C1 segment of cervical spinal cord (tissue), 14 donors: ENCODE measurements at regions not wholly inside any gene's neighbourhood (a gene's known extent, or its start where the extent isn't known, plus 50 kb on each side); places are given as distances from the start of the nearest gene placed in this dataset.
A peak's percentile ranks its signal among the peaks of the same experiment; 100 is the strongest.
"Not testable (repeated sequence)": the region's sequence is repeated elsewhere in the genome, so short reads cannot be mapped to it uniquely, and the experiment has no call there.

Experiments
- DNase-seq, 14 donors: peaks; one replicate each; lab custom pipeline; 2025; lab: John Stamatoyannopoulos, UW

DNA sequence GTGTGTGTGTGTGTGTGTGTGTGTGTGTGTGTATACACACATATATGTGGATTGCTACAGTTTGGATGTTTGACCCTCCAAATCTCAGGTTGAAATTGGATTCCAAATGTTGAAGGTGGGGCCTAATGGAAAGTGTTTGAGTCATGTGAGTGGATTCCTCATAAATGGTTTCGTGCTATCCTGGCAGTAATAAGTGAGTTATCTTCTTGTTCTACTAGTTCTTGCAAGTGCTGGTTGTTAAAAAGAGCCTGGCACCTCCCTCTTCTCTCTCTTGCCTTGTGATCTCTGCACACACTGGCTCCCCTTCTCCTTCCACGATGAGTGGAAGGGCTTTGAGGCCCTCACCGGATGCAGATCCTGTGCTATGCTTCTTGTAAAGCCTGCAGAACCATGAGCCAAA lies 344.1 kb downstream of the SH2D1A start:
- no peak for DNase-seq

DNA sequence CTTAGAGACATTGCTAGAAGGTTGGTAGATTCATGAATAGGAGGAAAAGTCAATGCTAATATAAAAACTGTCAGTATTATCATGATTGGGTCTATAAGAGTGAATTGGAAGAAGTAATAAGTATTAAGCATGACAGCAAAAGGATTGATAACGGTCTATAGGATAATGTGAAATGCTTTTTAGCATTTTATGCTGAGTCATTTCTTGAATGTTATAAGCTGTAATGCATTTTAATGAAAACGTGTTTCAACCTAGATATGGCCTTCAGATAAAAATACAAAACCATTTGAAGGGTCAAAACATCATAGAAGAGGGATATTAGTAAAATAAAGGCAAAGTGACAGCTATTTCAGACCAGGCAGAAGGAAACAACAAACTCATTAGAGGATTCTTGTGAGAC lies 353.5 kb downstream of the SH2D1A start:
- DNase-seq, result no peak

DNA sequence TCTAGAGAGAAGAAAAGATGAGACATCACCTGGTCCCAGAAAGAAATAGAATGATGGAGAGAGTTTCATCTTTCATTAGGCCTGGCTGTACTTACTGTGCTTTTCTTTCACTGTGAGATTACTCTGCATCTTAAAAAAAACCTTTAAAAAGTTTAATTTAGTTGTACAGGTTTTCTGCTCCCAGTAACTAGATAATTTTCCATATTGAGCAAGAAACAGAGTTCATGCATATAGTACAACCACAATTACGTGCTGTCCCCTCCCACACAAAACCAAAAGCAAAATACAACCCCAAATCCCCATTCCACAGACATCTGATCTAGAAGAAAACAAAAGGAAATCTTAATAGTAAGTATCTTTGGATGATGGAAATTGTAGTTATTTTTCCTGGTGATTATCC lies 371.2 kb downstream of the SH2D1A start:
- no peak for DNase-seq

DNA sequence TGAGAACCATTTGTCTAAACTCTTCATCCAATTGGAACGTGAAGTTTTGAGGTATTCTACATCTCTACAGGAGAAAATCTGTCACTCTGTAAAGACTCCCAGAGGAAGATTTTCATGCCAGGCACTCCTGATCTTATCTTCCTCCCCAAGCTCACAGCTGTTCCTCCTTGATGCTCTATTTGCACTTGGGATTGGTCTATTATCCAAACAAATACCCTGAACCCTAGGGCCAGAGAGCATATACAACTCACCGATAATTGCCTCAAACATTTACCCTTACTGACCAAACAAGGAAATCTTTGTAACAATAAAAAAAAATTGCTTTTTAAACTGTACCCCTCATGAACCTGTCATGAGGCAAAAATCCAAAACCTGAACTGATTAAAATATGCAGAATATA lies 372.7 kb downstream of the SH2D1A start:
- no peak for DNase-seq

DNA sequence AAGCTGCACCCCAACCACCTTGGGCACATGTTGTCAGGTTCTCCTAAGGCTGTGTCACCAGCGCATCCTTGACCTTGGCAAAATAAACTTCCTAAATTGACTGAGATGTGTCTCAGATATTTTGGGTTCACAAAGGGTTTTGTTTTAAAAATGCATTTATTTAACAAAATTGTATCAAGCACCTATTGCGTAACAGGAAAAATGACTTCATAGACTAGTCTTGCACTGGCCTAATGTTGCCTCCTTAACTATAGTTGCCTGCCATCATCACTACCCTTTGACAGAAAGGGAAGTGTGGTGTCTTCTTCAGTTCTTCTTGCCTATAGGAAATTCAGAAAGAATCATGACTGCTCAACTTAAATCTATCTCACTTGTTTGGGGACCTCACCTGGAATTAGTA lies 374.2 kb downstream of the SH2D1A start:
- DNase-seq, result no peak

DNA sequence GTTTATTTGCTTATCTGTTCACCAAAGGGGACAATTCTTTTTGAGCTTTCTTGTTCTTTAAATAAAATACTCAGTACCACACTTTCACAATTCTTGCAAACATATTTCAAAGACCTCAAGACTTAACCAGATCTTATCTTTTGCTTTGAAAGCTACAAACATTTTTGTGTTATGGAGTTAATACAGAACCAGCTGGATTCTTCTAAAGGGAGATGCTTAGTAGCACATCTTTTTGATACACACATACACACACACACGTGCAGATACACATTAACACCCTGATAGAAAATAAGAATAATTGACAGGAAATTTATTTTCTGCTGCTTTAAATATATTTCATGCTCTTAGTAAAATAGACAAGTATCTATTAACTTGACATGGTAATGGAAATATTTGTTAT lies 379.1 kb downstream of the SH2D1A start:
- DNase-seq, result no peak

DNA sequence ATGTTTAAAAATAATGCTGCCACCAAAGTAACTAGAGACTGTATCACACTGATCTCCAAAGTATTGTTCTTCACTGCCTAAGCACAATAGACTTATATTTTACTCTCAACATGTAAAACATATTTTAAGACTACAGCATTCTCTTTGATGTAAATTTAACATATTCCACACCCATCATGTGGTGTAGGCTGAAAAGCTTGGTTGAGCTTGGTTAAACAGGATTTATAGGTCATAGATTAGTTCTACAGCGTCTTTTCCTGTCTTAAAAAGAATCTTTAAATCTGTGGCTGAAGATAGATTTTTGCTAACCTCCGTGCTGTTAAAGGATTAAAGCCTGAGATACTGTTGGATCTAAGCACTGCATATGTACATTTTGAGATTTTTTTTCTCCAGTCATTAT lies 379.9 kb downstream of the SH2D1A start:
- DNase-seq, result no peak

DNA sequence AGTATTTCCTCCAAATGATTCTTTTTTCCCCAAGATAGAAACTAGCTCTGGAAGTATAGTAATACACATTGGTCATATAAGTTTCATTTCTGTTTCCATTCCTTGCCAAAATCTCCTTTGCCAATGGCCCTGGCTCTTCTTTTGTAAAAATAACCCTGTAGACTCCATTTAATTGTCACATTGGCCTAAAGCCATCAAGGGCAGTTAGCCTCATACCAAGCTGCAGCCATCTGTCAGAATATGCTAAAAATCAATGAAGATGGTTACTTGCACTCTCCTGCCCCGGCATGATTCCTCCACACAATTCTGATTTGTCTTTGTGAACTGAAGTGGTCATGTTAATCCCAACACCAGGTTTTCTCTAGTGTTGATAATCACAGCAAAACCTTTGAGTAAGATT lies 380.5 kb downstream of the SH2D1A start:
- peak in 1 of 14 donors; percentile 72 for DNase-seq

DNA sequence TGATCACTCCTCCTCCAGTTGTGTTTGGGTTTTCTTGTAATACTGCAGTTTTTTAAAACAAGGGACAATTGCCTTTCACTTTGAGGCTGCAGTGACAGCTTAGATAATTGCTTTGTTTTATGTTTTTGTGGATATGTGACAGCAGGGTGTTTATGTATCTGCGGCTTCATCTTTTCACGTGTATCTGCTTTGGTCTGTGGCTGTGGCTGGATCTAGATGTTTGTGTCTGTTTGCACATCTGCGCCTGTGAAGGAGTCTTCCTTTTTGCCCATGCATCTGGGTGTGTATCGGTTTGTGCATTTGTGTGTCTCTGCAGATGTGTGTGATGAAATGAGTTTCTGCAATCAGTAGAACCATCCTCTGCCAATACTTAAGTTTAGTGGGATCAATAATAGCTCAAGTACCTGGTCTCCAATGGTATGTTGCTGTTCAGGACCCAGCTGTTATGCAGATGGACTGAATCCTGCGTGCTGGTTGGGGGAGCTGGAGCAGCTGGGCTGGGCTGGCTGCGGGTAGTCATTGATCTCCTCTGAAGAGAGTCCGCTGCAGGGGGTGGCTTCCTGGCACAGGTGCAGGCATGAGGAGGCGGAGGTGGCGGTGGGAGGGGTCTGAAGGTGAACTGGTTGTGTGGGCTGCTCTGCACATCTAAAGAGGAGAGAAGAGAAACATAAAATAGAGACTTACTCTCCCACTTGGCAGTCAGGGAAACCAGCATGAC lies 390.3 kb downstream of the SH2D1A start:
- DNase-seq, result no peak

DNA sequence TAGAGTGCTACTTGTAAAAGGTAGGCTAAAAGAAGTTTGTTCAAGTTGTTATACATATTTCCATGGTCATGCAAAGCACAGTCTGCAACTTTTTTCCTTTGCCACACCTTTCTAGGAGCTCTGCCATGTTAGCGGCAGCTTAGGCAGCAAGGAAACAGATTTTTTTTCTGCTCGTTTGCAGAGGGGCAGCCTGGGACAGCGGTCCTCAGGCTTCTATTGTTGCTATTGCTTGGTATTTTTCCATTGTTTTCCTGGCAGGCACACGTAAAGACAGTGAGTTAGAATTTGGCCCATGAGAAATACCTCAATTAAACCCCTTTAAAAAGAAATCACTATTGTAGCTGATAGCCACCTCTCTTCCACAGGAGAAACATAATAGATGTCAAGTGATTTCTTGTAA lies 391.4 kb downstream of the SH2D1A start:
- DNase-seq, result peak in 1 of 14 donors; percentile 66

DNA sequence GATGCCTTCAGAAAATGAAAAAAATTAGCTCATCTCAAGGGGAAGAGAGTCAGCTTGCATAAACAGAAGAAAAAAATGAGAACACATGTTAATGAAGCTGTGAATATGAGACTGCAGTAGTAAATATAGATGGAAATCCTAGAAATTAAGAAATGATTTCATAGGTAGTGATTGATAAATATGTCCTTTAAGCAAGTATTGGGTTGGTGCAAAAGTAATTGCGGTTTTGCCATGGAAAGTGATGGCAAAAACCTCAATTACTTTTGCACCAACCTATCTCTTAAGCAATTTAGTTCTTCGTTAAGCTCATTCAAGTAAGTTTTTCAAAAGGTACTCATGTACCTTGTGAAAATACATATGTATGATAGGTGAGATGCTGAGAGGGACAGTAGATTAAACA lies 400.9 kb downstream of the SH2D1A start:
- no peak for DNase-seq

DNA sequence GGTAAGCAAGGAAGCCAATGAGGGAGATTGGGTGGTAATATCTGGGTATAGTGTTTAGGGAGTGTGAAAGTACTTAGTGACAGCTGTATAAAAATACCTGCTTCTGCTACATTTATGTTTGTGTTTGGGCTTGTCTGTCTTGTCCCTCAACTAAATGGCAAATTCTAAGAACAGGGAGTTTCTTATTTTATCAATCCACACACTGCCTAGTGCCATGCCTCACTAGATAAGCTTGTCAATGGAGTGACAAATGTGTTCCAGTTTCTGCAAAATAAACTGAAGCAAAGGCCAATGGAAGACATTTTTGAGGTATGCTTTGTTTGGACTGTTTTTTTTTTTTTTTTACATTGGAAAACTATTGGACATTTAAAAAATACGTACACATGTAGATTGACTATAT lies 418.0 kb downstream of the SH2D1A start:
- DNase-seq, result no peak

DNA sequence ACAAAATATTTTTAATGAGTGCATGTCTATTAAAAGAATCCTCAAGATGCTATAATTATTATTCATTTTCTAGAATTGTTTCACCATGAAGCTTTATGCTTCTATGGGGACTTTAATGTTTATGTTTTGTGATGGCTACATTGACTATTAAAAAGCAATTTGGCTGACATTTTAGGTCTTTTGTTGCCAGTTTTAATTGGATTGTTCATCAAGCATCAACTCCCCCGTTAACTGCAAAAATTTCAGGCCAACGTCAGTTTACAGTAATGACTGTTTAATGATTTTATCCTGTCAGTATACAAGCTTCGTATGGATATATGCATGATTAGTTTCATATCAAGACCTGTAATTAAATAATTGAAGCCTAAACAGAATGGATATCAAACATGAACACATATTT lies 422.8 kb downstream of the SH2D1A start:
- DNase-seq, result no peak

DNA sequence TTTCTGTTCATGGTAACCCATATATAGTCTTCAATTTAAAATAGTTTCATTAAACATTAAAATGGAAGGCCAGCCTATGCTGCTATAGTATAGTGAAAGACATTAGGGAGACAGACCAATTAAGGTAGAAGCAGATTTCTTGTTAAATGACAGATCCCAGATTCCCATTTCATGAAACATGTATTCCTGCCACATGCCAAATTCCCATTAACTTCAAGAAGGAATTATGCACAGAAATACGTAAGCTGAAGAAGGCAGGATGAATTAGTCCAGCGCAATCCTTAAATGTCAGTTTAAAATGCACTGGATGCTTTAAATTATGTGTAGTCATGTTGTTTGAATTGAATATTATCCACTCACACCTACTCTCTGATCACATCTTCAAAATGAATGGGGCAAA lies 424.9 kb downstream of the SH2D1A start:
- no peak for DNase-seq

DNA sequence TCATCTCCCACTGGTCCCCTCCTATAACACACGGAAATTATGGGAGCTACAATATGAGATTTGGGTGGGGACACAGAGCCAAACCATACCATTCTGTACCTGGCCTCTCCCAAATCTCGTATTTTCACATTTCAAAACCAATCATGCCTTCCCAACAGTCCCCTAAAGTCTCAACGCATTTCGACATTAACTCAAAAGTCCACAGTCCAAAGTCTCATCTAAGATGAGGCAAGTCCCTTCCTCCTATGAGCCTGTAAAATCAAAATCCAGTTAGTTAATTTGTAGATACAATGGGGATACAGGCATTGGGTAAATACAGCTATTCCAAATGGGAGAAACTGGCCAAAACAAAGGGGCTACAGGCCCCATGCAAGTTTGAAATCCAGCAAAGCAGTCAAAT lies 441.9 kb downstream of the SH2D1A start:
- DNase-seq, result not testable (repeated sequence)

DNA sequence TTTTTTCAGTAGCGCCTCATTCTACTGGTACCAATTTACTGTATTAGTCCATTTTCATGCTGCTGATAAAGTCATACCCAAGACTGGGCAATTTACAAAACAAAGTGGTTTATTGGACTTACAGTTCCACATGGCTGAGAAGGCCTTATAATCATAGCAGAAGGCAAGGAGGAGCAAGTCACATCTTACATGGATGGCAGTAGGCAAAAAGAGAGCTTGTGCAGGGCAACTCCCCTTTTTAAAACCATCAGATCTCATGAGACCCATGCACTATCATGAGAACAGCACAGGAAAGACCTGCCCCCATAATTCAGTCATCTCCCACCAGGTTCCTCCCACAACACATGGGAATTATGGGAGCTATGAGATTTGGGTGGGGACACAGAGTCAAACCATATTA lies 443.5 kb downstream of the SH2D1A start:
- DNase-seq, result not testable (repeated sequence)

DNA sequence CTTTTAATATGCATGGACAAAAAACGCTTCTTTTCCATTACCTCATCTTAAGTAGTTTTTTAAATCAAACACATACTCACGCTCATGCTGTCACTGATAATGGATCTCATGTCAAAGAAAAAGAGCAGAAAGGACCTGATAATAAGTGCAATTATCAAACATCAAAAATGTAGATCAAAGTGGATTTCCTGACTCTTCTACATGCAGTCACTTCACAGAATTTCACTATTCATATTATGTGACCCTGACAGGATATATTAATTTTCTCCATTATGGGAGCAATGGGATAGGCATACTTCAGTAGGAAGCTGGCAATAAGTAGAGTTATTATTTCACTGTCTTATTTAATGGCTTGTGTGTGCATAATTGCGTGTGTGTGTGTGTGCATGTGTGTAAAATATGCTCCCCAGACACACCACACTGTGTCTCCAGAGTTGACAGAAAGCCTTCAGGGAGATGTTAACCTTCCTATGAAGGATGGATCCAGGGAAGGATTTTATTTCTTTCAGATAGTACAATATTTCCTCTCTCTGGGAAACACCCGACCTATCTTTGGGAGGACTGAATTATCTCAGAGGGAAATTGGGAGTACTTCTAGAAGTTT lies 445.2 kb downstream of the SH2D1A start:
- no peak for DNase-seq

DNA sequence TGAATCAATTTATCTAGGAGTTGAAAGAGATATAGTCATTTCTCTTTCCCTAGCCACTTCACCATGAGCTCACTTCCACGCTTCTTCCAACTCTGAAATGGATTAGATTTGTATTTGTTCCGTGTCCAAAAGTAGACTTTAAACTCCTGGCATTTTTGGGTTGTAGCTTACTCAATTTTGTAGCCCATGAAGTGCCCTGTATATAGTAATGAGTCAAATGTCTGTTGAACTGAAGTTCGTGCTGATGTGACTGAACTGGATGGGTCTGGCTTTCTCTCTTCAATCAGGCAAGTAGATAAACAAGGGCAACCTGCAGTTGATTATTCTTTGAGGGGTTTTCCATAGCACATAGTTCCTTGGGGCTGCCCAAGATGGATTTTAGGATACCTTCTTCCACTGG lies 450.6 kb downstream of the SH2D1A start:
- no peak for DNase-seq

DNA sequence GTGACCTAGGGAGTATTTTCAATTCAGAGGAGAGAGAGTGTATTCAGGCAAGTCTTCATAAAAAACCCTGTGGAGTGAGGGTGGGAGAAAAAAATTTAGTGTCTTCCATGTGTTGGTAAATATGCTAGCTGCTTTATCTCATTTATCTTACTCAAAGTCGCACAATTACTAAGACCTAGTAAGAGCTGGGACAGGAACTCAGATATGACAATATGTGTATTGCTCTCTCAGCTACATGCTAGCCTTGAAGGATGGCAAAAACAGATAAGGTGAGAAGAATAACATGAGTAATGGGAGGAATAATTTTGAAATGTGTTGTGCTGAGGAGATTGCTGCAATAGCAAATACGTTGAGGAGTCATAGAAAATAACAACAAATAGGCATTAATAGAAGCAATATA lies 458.6 kb downstream of the SH2D1A start:
- DNase-seq, result no peak

DNA sequence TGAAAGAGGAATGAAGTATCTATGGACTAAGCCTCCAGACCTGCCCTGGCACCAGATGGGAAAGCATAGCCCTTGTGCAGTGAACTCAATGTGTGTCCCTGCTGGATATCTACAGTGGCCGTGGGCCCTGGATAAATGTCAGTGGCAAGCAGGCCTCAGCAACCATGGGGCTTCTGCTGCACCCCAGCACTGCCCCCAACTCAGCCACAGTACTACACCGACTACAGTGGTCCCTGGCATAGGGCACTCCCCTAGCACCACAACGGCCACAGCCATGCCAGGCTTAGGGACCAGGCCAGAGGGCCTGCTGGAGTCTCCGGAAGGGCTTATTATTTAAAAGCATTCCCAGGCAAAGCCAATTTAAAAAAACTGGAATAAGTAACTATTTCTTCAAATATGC lies 459.1 kb downstream of the SH2D1A start:
- peak in 1 of 14 donors; percentile 14 for DNase-seq

DNA sequence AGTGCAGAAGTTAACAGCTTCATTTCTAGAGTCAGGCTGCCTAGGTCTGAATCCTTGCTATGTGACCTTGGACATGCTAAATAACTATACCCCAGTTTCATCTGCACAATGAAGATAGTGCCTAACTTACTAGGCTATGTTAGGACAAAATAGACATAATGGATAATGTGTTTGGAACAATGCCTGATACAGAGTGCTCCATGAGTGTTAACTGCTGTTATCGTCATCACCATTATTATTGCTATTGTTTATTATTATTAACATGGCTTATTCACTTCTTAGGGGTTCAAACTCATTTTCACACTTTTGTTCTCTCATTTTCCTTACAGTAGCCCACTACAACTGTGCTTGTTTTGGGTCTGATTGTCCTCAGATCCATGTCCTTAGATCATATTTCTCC lies 467.7 kb downstream of the SH2D1A start:
- no peak for DNase-seq

DNA sequence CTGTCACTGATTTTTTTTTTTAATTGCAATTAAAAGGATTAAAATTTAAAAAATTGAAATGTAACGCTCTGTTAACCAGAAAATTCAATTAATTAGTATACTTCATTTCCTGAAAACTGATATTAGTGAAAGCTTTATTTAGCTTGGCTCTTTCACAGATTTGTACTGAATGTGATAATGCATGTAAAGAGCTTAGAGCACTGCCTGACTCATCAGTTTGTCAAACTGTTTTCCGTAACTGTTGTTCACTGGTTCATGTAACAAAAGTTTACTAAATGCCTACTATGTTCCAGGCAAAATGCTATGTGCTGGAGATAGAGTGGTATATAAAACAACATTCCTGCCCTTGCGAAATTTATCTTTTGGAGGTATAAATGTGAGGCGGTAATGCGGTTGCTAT lies 471.7 kb downstream of the SH2D1A start:
- DNase-seq, result no peak

DNA sequence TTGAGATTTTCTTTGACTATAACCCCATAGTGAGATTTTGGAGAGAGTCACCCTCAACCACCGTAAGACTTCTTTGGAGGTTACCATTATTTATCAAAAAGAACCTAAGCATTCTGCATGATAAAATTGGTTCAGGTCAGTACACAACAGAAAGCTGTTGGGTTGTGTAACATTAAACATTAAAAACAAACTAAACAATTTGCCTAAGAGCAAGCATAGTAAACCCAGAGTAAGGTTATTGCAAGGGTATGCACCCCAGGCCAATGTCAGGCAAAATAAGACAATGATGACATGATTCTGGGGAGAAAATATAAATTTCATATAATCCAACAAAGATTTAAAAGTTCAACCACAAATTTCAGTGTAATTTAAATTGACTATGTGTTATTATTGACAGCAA lies 472.4 kb downstream of the SH2D1A start:
- DNase-seq, result no peak

DNA sequence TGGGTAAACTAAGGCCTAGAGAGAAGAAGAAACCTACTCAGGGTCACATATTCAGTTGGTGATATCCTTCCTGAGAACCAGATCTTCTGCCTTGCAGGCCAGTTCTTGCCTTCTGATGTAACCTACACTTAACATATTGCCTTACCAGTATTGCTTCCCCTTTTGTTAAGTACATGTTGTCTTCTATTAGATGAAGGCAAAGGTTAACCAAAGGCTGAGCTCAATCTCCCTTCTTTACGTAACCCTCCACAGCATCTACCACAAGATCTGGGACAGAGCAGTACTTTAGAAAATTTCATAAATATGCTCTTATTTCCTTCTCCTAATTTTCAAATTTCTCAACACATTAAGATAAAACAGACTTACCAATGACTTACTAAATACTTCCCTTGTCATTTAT lies 474.4 kb downstream of the SH2D1A start:
- no peak for DNase-seq
